HG03469 (cell line): ENCODE measurements at regions not wholly inside any gene's neighbourhood (a gene's known extent, or its start where the extent isn't known, plus 50 kb on each side); places are given as distances from the start of the nearest gene placed in this dataset.
"Not testable (repeated sequence)": the region's sequence is repeated elsewhere in the genome, so short reads cannot be mapped to it uniquely, and the experiment has no call there.

Source experiments
- ATAC-seq: cut with Tn5 transposase; IDR thresholded peaks from one replicate; pipeline ENCODE4 v1.9.1; 2021; ENCODE audit warnings: mild to moderate bottlenecking, moderate library complexity, moderate number of reproducible peaks; ENCODE audit not compliant: unreplicated experiment

- no peak for ATAC-seq
Measured at GRCh38 chr1:116291024-116291423, 82.0 kb upstream of the ATP1A1 start.

DNA sequence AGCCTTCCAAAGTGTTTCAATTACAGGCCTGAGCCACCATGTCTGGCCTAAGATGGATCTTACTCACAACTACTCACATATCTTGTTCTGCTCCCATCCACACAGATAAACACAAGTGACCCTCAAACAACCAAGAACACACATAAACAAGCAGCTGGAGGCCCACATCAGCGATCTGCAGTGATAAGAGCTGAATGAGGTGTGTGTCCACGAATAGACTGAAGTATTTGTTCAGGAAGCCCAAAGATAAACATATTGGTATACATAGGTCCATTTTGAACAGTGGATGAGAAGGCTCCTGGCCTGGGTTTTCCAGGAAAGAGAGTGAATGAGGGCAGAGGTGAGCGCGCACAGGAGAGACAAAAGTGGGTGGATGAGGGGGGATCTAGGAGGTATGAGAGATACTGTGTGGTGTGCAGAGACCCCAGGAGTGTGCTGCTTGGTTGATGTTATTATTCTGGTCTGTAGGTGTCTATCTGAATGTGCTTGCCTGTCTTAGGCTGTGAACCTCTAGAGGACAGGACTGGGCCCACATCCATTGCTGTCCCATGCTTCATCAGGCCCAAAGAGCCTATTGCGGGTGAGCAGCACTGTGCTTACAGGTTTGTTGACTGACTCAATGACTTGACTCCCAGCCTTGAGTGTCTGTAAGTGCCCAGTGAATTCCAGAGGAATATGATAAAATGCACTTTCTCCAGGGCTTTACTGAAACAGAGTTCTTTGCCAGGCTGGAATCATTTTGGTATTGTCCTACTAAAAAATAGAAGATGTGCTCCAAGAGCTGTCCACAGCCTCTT is 79.9 kb upstream of the ATP1A1 start:
- ATAC-seq = no peak

GRCh38 chr1:116297495-116298212 is 75.4 kb upstream of the ATP1A1 start:
- ATAC-seq = no peak

- not testable (repeated sequence) for ATAC-seq
Measured at GRCh38 chr1:116298213-116298579, 74.8 kb upstream of the ATP1A1 start.

DNA sequence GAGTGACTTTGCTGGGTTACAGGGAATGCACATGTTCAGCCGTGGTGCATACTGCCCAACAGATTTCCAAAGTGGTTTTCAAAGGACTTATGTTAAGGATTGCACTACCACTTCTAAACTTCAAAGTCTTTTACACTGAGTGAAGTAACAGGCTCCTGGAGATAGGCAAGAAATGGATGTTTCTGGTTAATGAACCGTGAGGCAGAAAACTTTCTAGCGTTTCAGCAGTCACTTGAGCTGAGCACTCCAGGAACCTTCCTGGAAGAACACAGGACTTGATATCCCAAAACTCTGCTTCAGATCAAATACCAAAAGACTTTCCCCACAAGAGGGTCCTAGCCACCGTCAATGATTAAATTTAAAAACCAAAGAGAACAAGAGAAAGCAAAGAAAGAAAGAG is 74.3 kb upstream of the ATP1A1 start:
- no peak for ATAC-seq

- no peak for ATAC-seq
Measured at GRCh38 chr1:116299248-116299647, 73.8 kb upstream of the ATP1A1 start.

GRCh38 chr1:116302281-116302680 is 70.8 kb upstream of the ATP1A1 start:
- ATAC-seq = no peak

GRCh38 chr1:116306102-116306501 is 66.9 kb upstream of the ATP1A1 start:
- no peak for ATAC-seq

DNA sequence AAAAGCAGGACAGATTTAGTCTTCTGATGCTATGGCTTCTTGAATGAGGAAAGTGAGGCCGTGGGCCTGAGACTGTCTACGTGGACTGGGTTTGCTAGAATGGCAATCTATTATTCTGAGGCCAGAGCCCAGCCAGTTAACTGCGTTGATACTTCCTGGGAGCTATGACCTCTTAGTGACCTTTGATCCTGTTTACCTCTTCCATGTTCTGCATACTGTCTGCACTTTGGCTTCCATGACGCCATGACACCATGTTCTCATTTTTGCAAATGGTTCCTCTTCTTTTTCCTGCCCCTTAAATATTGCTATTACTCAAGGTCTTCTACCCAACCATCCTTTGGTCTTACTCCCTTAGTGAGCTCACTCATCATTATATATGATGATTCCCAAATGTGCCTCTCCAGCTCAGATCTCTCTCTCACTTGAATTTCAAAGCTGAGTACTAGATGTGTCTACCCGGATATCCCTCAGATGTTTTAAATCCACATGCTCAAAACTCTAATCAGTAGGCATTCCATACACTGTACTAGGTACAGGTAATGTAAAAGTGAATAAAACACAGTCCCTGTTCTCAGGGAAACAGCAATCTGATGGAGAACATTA is 66.1 kb upstream of the ATP1A1 start:
- ATAC-seq = no peak

DNA sequence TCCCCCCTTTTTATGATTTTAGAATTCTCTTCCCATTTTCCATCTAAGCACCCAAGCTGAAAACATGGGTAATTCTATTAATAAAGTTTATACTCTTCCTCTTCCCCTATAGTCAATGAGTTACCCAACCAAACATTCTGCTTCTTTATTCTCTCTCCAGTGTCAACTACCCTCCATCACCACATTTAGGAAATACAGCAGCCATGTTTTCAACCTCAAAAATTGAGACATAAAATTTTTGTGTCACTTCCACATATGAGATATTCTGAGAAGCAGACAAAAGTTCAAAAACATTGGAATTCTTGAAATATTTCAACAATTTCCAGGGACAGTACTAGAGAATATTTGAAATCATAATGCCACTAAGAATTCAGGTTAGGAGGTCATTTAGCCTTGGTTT is 64.8 kb upstream of the ATP1A1 start:
- ATAC-seq = no peak

DNA sequence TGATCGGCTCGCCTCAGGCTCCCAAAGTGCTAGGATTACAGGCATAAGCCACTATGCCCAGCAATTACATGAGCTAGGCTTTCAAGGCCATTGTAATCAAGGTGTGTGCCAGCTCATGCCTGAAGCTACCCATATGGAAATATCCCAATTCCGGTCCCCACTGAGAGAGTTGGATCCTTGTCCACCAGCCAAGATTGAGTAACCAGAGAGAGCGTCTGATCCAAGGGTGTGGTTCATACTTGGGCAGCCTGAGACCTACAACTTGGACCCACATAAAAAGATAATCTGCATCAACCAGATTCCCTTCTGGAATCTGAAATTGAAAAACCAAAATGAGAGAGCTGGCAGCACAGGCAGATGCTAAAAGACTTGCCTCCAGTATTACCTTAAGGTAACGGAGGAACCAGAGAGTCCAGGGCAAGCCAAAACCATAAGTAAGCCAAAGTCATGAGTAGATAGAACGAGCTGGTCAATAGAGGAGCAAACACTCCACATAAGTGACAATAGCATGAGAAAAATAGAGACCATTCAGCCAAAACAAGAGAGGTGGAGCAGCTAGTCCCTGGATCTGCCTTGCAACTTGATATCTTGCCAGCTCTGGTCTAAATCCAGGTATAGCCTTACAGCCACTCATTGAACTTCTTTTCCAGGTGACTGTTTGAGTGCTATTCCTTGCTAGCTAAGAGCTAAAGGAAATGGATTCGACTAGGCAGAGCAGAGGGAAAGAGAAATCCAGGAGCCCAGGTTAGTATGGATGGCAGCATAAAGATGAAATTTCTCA is 63.8 kb upstream of the ATP1A1 start:
- no peak for ATAC-seq

GRCh38 chr1:116310180-116310579 is 62.9 kb upstream of the ATP1A1 start:
- ATAC-seq = no peak

DNA sequence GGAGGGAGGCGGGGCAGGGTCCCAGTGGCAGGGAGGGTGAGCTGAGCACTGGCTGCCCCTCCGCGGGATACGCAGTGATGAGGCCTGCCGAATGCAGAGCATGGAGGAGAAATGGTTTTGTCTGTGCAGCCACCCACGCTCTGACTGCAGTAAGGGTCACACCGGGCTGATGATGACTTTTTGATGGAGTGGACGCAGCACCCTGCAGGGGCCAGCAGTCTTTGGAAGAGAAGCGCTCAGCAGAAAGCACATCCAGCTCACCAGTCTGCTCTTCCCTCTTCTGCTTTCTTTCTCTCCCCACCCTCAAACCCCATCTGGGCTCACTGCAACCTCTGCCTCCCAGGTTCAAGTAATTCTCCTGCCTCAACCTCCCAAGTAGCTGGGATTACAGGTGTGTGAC is 61.9 kb upstream of the ATP1A1 start:
- no peak for ATAC-seq

DNA sequence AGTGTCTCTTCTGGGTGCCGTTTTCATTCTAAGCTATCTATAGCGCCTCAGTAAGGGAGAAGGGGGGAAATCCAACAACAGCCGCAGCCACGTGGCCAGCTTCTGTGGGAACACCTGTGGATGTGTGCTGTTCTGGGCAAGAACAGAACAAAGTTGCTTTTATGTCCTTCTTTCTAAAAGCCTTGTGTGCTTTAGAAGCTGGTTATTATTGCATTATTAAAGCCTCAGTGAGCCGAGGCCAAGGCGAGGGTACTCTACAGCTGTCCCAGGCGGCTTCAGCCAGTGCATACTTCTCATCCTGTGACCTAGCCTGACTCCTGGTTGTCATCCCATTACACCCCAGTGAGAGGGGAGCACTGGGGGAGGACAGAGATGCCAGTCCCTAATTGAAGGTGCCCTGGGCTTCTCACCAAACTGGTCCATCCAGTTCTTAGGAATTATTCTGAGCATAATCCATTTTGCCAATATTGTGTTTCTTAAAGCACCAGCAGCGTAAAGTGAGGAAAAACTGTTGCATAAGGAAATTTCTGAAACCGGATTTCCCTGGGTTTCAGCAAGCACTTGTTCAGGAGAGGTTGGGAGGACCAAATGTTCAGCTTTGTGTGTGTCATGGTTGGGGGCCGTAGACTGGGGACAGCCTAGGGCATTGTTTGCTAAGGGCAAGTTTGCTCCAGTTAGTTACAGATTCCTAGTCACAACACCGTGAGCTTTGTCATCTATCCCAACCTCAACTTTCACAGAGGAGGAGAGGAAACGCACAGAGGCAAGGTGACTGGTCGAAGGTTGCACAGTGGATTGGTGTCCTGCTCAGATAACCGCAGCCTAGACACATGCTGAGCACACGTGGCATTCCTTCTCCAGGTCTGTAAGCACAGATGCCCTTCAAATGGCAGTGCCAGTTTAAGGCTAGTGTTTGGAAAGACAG is 61.0 kb upstream of the ATP1A1 start:
- no peak for ATAC-seq

DNA sequence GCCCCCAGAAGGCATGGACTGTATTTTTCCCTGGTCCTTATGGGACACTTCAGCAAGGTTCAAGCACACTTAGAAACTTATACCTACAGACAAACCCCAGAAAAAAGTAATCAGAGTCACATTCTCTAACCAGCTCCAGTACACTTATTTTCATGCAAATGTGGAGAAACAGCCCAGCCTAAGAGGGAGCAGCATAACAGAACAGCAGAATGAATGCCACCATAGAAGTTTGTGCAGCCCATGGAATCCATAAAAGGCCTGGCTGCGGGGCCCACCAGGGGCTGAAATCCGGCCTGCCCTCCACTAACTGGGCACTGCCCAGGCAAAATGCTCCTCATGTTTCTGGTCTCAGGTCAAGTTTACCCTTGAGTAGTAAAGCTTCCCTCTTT is 60.4 kb upstream of the ATP1A1 start:
- ATAC-seq = no peak

- ATAC-seq = no peak
Measured at GRCh38 chr1:116313776-116314175, 59.3 kb upstream of the ATP1A1 start.

DNA sequence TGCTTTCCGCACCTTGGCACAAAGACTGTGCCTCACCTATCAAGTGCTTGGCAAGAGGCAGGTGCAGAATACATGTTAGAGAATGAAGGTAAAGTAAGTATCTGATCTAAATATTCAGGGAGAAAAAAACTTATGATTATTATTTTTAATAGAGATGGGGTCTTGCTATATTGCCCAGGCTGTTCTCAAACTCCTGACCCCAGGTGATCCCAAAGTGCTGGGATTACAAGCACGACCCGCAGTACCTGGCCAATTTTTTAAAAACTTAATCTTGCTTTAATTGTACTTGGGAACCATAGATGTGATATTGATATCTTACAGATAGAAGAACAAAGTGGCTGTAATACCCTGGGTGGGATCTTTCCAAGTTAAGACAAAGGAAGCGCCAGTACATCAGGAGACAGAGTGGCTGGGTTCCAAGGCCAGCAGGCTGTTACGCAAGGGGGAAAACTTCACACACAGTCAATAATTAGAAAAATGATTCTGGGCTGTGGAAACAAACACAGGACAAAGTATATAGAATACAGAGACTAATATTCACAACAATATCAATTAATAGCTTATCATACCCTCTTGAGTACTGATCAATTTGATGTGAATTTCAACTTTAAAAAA is 58.6 kb upstream of the ATP1A1 start:
- ATAC-seq = no peak

DNA sequence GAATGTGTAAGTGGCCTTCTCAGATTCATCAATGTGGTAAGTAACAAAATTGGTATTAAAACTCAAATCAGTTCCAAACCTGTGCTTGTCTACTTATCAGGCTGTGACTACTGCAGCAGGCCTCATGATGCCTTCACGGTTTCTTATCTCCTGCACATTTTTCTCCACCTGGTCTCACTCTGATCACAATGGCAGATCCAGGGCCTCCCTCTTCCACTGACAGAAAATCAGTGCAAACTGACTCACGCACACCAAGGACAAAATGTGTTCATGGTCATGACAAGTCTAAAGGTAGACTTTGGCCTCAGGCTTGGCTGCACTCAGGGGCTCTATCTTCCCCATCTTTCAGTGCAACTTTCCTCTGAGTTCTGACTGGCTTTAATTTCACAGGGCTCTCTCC is 56.7 kb upstream of the ATP1A1 start:
- ATAC-seq = no peak

DNA sequence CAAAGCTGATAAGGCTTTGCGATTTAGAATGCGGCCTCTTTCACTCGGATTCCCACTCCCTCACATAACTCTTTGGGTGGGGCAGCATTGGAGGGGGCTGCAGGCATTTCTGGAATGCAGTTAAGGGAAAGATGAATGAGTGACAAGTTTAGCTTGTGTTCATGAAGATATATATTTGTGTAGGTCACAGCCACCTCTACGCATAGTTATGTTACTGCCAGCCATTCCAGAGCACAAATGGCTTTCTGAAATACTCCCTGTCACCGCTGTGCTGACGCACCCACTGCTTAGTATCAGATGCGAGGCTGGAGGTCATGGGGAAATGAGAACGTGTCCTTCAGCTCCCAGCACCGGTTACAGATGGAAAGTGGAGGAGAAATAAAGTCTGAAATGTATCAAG is 54.1 kb upstream of the ATP1A1 start:
- ATAC-seq = no peak

- ATAC-seq = no peak
Measured at GRCh38 chr1:116320874-116321273, 52.2 kb upstream of the ATP1A1 start.
